ENCODE measurements at regions not wholly inside any gene's neighbourhood (a gene's known extent, or its start where the extent isn't known, plus 50 kb on each side); places are given as distances from the start of the nearest gene placed in this dataset.

GRCh38 chr6:43931201-43931600 is 161.2 kb downstream of the VEGFA start:
- TF ChIP-seq CTCF (IDR thresholded peaks at IDR 0.05) (no peak), POLR2A (IDR thresholded peaks at IDR 0.05) (no peak)

Data from esophagus squamous epithelium (tissue), 4 donors.